Activated naive CD4-positive, alpha-beta T cell treated with anti-CD3 and anti-CD28 coated beads for 36 hours (primary cell): ENCODE measurements at regions not wholly inside any gene's neighbourhood (a gene's known extent, or its start where the extent isn't known, plus 50 kb on each side); places are given as distances from the start of the nearest gene placed in this dataset.

ENCODE experiments used
- CTCF ChIA-PET: fragments of 350-600 bp; sonication (Branson Sonifier 250); formaldehyde crosslinking; loops from one replicate; lab custom pipeline; 2021; ENCODE audit warnings: antibody characterized with exemption; lab: Charles Lee
- DNase-seq: peaks from one replicate; pipeline ENCODE4 v3.0.0-alpha.2; 2020
- H3K27ac Mint-ChIP-seq: one replicate; pipeline ENCODE4 v1.8.0; 2021; ENCODE audit warnings: mild to moderate bottlenecking, mixed read lengths
- H3K27me3 Mint-ChIP-seq: one replicate; pipeline ENCODE4 v1.8.0; 2021; ENCODE audit warnings: low read depth, mixed read lengths
- H3K36me3 Mint-ChIP-seq: one replicate; pipeline ENCODE4 v1.8.0; 2021; ENCODE audit warnings: low read depth, mixed read lengths
- H3K4me1 Mint-ChIP-seq: one replicate; pipeline ENCODE4 v1.8.0; 2021; ENCODE audit warnings: low read depth, mixed read lengths
- H3K4me3 Mint-ChIP-seq: one replicate; pipeline ENCODE4 v1.8.0; 2021; ENCODE audit warnings: mild to moderate bottlenecking, moderate library complexity, mixed read lengths
- H3K9me3 Mint-ChIP-seq: one replicate; pipeline ENCODE4 v1.8.0; 2021; ENCODE audit warnings: mixed read lengths
- intact Hi-C: fragments of 100-400 bp; cut with micrococcal nuclease; formaldehyde crosslinking; loops from one replicate; pipeline ENCODE4 v1.15.1; 2023

DNA sequence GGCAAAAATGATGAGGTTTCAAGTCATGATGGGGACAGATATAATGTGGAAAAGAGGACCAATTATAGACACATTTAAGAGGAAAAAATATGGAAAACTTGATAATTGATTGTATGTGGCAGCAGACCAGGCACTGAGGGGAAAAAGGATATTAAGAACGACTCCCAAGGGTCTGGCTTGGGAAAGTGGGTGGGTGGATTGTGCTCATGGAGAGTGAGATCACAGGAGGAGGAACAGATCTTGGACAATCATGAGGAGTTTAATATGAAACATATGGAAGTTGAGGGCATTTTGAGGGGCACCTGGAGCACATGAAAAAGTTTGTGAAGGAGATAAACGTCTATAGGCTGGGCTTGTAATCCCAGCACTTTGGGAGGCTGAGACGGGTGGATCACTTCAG lies 454.3 kb upstream of the KLF4 start:
- no peak overlapping the region for H3K4me3 Mint-ChIP-seq
- intact Hi-C loops, result no loop called here
- H3K9me3 Mint-ChIP-seq, result no peaks in the 10 kb centered on the region
- no peak for DNase-seq
- CTCF ChIA-PET, result no interaction called here
- H3K36me3 Mint-ChIP-seq, result no peaks in the 10 kb centered on the region
- peaks cover 4% of the 10 kb centered on the region for H3K27me3 Mint-ChIP-seq
- H3K27ac Mint-ChIP-seq, result no peak overlapping the region
- H3K4me1 Mint-ChIP-seq, result no peaks in the 10 kb centered on the region

DNA sequence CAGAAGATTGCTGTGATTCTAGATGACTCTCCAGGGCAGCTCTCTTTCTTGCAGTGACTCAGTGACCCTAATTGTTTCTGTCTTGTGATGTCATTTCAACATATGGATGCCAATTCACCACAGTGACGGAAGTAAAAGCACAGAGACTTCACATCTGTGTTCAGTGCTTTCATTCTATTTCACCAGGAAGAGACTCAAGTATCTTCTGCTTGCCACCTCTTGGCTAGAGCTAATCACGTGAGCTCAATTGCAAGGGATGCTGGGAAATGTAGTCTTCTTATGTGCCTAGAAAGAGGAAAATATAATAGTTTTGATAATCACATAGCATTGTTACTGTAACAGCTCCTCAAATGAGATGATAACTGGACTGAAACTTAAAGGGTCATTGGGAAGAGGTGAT lies 453.3 kb upstream of the KLF4 start:
- Mint-ChIP-seq H3K27ac (no peak overlapping the region), H3K4me3 (no peak overlapping the region), H3K36me3 (no peaks in the 10 kb centered on the region), H3K27me3 (peaks cover 5% of the 10 kb centered on the region), H3K9me3 (no peaks in the 10 kb centered on the region), H3K4me1 (no peaks in the 10 kb centered on the region)
- intact Hi-C loops, result no loop called here
- no peak for DNase-seq
- CTCF ChIA-PET, result no interaction called here

DNA sequence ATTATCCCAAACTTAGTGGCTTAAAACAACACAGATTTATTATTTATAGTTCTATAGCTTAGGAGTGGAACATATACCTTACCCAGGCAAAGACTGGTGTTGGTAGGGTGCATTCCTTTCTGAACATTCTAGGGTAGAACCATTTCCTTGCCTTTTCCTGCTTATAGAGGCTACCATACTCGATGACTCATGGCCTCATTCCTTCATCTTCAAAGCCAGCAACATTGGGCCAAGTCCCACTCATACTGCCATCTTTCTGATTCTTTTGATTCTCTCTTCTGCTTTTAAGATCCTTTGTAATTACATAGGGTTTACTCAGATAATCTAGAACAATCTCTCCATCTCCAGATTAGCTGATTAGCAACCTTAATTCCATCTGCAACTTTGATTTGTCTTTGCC lies 452.7 kb upstream of the KLF4 start:
- Mint-ChIP-seq H3K27me3 (peaks cover 5% of the 10 kb centered on the region), H3K9me3 (no peaks in the 10 kb centered on the region), H3K4me3 (no peak overlapping the region), H3K36me3 (no peaks in the 10 kb centered on the region), H3K4me1 (no peaks in the 10 kb centered on the region), H3K27ac (no peak overlapping the region)
- intact Hi-C loops, result no loop called here
- DNase-seq, result no peak
- CTCF ChIA-PET, result interaction anchor here (0.6 kb wide), 1 partner anchor 553 kb away, joined by 4 read pairs; no protein-coding TSS in a partner anchor

DNA sequence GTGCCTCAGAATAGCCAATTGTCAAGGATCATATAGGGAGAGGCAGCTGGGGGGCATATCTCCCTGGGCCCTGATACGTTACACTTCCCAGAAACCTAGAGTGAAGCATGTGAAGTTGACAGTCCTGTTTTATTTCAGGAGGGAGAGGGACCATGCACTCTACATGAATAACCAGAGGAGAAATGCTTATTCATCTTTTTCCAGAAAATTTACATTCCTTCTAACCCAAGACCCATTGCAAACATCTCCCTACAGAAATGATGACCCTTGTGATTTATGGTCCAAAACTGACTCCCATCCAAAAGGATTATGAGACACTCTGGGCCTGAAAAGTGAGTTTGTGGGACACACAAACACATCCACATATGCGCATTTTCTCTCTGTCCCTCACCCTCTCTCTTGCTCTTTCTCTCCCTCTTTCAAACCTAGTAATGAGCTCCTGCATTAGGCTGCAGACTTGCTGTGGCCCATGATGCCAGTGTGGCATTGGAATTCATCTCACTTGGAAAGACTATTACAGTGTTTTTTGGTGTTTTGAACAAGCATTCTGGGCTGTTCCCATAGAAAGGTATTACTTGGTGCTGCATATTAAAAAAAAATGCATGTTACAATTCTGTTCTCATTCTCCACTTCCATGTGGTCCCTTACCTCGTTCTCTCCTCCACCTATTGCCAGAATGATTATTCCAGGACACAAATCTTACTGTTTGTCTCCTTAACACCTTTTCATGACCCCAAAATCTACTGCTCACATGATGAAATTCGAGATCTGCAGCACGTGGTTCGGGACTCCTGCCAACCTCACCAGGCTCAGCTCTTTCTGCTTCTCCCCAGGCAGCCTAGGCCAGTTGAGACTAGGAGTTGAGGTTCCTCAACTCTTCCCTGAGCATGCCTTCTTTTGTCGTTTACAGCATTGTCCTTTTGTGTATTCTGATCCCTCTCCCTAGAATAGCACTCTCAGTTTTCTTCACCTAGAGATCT lies 451.3 kb upstream of the KLF4 start:
- peaks cover 5% of the 10 kb centered on the region for H3K27me3 Mint-ChIP-seq
- CTCF ChIA-PET, result no interaction called here
- intact Hi-C loops, result no loop called here

DNA sequence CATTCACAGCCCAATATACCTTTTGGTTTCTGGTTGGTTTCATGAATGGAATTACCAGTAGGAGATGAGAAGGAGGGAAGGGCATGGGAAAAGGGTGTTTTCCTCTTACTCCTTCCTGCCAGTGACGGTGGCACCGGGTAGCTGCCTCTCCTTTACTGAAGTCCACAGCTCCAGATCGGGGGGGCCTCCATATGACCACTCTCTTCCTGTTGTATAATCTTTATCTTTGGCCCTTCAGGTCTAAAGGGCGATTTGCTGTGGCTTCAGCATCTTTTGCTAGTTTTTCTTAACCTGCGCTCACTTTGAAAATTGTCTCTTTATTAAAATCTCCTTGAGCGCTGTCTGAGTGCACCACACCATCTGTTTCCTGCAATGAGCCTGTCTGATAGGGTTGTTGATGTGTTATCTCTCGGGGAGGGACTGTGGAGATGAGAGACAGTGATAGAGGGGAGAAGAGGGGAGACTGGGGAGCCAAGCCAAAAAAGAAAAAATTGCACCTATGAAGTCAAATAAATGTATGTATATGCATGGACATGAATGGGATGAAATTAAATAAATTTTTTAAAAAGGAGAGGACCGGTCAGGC lies 449.3 kb upstream of the KLF4 start:
- Mint-ChIP-seq H3K27me3 (peaks cover 5% of the 10 kb centered on the region), H3K4me3 (no peak overlapping the region), H3K36me3 (no peaks in the 10 kb centered on the region), H3K27ac (no peak overlapping the region), H3K4me1 (no peaks in the 10 kb centered on the region), H3K9me3 (no peaks in the 10 kb centered on the region)
- no peak for DNase-seq
- CTCF ChIA-PET, result no interaction called here
- intact Hi-C loops, result no loop called here

More for the DNA sequence above, 451.3 kb upstream of the KLF4 start:
- no peaks in the 10 kb centered on the region for H3K9me3 Mint-ChIP-seq
- no peak overlapping the region for H3K27ac Mint-ChIP-seq
- H3K4me1 Mint-ChIP-seq, result no peaks in the 10 kb centered on the region
- no peaks in the 10 kb centered on the region for H3K36me3 Mint-ChIP-seq
- H3K4me3 Mint-ChIP-seq, result no peak overlapping the region
- DNase-seq, result no peak

DNA sequence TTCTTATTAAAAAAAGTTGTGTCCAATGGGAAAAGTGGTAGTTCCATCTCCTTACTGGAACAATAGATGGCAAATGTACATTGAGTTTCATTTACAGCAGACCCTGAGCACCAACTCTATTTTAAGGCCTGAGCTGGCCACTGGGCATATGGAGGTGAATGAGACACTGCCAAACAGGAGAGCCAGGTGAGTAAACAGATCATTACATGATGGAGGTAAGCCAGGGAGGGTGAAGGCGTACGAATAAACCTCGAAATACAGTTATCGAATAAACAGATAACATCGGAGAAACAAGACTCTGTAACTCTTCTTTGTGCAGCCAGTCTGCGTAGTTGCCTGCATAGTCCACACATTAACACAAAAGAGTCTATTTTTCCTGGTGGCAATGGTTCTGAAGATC lies 446.4 kb upstream of the KLF4 start:
- CTCF ChIA-PET, result no interaction called here
- H3K27me3 Mint-ChIP-seq, result peaks cover 2% of the 10 kb centered on the region

DNA sequence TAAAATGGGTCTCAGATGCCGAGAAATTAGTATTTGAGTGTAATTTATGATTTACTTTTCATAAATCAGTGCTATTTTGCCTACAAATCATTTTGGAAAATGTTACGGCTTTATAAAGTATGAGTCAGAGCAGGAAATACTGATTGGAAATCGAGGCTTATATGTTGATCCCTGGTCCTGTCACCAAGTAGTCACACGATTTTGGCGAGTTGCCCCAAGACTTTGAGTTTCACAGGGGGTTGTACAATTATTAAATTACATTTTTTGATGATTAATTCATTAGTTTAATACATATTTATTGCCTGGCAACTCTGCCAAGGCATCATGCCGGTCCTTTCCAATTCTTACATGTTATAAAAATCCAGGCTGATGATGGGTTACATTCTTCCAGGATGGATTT lies 443.9 kb upstream of the KLF4 start:
- intact Hi-C loops, result no loop called here
- CTCF ChIA-PET, result interaction anchor here (0.7 kb wide), 1 partner anchor 503 kb away, joined by 4 read pairs; no protein-coding TSS in a partner anchor
- H3K36me3 Mint-ChIP-seq, result no peaks in the 10 kb centered on the region
- H3K9me3 Mint-ChIP-seq, result no peaks in the 10 kb centered on the region
- H3K4me1 Mint-ChIP-seq, result no peaks in the 10 kb centered on the region
- no peaks in the 10 kb centered on the region for H3K27me3 Mint-ChIP-seq
- H3K4me3 Mint-ChIP-seq, result no peak overlapping the region
- DNase-seq, result no peak
- H3K27ac Mint-ChIP-seq, result no peak overlapping the region

More for the DNA sequence above, 446.4 kb upstream of the KLF4 start:
- Mint-ChIP-seq H3K27ac (no peak overlapping the region), H3K4me1 (no peaks in the 10 kb centered on the region), H3K4me3 (no peak overlapping the region), H3K36me3 (no peaks in the 10 kb centered on the region), H3K9me3 (no peaks in the 10 kb centered on the region)
- no peak for DNase-seq
- intact Hi-C loops, result no loop called here

DNA sequence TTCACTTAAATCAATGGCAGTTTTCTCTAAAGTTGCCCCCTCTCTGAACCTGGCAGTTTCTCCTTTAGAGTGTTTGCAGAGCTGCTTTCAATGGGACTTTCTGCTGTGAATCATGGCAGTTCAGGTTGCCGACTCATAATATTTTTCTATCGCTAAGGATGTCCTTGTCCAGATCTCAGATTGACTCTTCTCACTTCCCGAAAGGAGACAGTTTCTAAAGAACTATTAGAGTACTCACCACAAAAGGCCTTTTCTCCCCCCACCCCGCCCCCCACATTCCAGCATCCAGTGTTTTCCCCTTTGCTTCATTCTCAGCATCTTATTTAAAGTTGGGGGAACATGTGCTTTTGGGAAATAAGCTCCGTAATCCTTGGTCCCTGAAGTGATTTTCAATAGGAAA lies 443.5 kb upstream of the KLF4 start:
- Mint-ChIP-seq H3K27me3 (no peaks in the 10 kb centered on the region), H3K36me3 (no peaks in the 10 kb centered on the region), H3K27ac (no peak overlapping the region), H3K4me1 (no peaks in the 10 kb centered on the region), H3K4me3 (no peak overlapping the region), H3K9me3 (no peaks in the 10 kb centered on the region)
- CTCF ChIA-PET, result interaction anchor here (0.6 kb wide), 1 partner anchor 505 kb away, joined by 3 read pairs; no protein-coding TSS in a partner anchor
- DNase-seq, result no peak
- intact Hi-C loops, result no loop called here

DNA sequence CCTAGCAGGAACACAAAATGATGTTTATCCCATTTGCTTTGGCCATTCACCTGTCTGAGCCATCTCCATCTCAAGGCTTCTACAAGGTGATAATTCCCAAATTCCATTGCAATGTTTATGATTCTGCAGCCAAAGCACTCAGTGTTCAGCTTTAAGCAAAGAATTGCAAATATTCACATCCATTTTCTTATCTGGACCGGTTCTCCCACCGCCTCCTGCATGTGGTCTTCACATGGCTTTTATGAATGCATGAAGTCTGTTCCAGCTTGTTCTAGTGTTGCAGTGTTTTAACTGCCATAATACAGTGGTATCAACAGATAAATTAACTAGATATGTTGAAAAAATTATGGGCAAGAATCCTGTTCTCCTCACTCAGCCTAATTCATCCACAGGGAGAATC lies 443.0 kb upstream of the KLF4 start:
- no peak for DNase-seq
- no peaks in the 10 kb centered on the region for H3K4me1 Mint-ChIP-seq
- intact Hi-C loops, result no loop called here
- H3K36me3 Mint-ChIP-seq, result no peaks in the 10 kb centered on the region
- CTCF ChIA-PET, result interaction anchor here (0.6 kb wide), 1 partner anchor 505 kb away, joined by 3 read pairs; no protein-coding TSS in a partner anchor
- H3K27me3 Mint-ChIP-seq, result no peaks in the 10 kb centered on the region
- H3K9me3 Mint-ChIP-seq, result no peaks in the 10 kb centered on the region
- H3K4me3 Mint-ChIP-seq, result no peak overlapping the region
- no peak overlapping the region for H3K27ac Mint-ChIP-seq

DNA sequence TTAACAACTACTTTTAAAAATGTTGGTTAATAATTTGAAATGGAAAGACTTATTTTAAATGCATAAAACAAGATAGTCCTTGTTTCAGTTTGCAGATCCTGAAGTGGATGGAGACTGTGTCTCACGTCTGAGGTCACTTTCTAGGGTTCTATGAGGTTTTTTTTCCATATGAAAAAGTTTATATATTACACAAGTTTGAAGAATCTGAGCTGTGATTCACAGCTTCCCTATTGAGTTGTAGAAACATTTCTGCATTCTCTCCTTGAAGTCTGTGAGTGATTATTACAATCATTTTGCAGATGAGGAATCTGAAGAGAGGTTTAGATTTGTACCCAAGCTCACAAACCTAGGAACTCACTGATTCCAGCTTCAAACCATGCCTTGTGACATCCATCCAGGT lies 442.5 kb upstream of the KLF4 start:
- CTCF ChIA-PET, result no interaction called here
- no peaks in the 10 kb centered on the region for H3K27me3 Mint-ChIP-seq
- H3K4me3 Mint-ChIP-seq, result no peak overlapping the region
- no peaks in the 10 kb centered on the region for H3K36me3 Mint-ChIP-seq
- intact Hi-C loops, result no loop called here
- DNase-seq, result no peak
- no peaks in the 10 kb centered on the region for H3K4me1 Mint-ChIP-seq
- H3K27ac Mint-ChIP-seq, result no peak overlapping the region
- H3K9me3 Mint-ChIP-seq, result no peaks in the 10 kb centered on the region

DNA sequence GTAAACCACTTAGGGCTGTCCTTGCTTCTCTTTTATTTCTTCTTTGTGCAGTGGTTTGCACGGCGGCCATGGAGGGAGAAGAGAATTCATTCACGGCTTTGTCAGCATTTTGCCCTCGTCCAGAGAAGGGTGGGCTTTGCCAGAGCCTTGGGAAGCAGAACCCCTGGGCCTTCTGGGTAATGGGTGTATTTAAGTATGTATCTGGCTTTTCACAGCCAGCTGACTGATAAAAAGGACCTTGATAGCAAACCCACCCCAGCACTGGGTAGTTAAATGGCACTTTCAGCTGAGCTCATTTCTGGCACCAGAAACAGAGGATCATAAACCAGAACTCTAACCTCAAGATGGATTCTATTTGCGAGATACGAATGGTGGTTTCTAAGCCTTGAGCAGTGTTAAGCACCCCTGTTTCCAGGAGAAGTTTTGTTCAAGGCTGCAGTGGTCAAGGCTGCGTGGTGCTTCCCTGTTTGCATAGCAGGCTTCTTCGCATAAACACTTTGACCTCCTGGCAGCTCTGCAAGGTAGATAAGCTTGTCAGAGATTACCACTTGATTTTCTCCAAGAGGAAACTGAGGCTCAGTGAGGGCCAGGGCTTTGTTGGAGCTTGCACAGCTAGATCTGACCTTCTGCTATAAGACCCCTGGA lies 441.6 kb upstream of the KLF4 start:
- Mint-ChIP-seq H3K36me3 (no peaks in the 10 kb centered on the region), H3K4me3 (no peak overlapping the region), H3K27ac (no peak overlapping the region), H3K9me3 (no peaks in the 10 kb centered on the region), H3K27me3 (no peaks in the 10 kb centered on the region), H3K4me1 (no peaks in the 10 kb centered on the region)
- no peak for DNase-seq
- CTCF ChIA-PET, result no interaction called here
- intact Hi-C loops, result no loop called here

DNA sequence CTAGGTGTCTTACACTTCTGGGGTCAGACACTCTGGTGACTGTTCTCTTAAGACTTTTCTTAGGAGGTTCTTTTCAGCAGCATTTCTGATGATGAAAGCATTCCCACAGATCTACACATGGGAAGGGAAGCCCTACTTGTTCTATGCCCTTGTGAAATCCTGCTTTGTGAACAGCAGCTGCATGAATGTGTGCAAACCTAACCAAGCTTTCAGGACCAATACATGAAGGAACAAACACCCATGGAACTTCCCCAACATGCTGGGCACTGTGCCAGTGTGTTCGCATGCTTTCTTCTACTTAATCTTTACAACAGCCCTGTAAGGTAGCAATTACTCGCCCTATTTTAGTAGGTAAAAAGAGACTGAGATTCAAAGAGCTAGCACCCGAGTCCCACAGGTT lies 439.9 kb upstream of the KLF4 start:
- CTCF ChIA-PET, result no interaction called here

More for the DNA sequence above, 439.9 kb upstream of the KLF4 start:
- no peak overlapping the region for H3K27ac Mint-ChIP-seq
- intact Hi-C loops, result no loop called here
- no peaks in the 10 kb centered on the region for H3K9me3 Mint-ChIP-seq
- no peak for DNase-seq
- no peaks in the 10 kb centered on the region for H3K4me1 Mint-ChIP-seq
- no peaks in the 10 kb centered on the region for H3K36me3 Mint-ChIP-seq
- H3K4me3 Mint-ChIP-seq, result no peak overlapping the region
- no peaks in the 10 kb centered on the region for H3K27me3 Mint-ChIP-seq
